ENCODE measurements at regions not wholly inside any gene's neighbourhood (a gene's known extent, or its start where the extent isn't known, plus 50 kb on each side); places are given as distances from the start of the nearest gene placed in this dataset.

- no peak overlapping the region for H3K4me3 ChIP-seq (ENCODE audit: low read depth, low read length)
- TF ChIP-seq, protein P1, sequence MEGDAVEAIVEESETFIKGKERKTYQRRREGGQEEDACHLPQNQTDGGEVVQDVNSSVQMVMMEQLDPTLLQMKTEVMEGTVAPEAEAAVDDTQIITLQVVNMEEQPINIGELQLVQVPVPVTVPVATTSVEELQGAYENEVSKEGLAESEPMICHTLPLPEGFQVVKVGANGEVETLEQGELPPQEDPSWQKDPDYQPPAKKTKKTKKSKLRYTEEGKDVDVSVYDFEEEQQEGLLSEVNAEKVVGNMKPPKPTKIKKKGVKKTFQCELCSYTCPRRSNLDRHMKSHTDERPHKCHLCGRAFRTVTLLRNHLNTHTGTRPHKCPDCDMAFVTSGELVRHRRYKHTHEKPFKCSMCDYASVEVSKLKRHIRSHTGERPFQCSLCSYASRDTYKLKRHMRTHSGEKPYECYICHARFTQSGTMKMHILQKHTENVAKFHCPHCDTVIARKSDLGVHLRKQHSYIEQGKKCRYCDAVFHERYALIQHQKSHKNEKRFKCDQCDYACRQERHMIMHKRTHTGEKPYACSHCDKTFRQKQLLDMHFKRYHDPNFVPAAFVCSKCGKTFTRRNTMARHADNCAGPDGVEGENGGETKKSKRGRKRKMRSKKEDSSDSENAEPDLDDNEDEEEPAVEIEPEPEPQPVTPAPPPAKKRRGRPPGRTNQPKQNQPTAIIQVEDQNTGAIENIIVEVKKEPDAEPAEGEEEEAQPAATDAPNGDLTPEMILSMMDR (IDR thresholded peaks at IDR 0.05; ENCODE audit: control insufficient read depth, extremely low read depth, insufficient read depth): no peak
- no peak for DNase-seq (ENCODE audit: low read depth)
These were observed 1415.7 kb upstream of the ADGRB3 start for GRCh38 chr6:67219346-67219745.

- DNase-seq (ENCODE audit: low read depth): no peak
- no peak overlapping the region for H3K4me3 ChIP-seq (ENCODE audit: low read depth, low read length)
- TF ChIP-seq, protein P1 (IDR thresholded peaks at IDR 0.05; ENCODE audit: control insufficient read depth, extremely low read depth, insufficient read depth): no peak
These were observed 1422.5 kb upstream of the ADGRB3 start for GRCh38 chr6:67212584-67212983.

DNA sequence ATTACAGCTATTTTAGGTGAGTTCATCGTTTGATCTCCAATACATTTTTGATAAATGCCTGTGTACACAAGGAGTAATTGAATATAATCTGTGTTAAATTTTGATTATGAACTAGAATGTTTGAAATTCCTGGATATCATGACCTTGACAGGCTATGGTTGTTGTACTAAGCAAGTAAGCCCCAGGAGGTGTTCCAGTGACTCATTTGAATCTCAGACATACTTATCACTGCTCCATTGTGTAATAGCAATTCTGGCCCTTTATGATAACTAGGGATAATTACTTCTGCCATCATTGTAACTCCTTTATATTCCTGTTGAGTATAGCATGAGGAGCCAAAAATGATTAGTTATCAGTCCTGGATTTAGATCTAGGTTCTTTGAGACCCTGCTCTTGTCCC is 1424.6 kb upstream of the ADGRB3 start:
- H3K4me3 ChIP-seq (ENCODE audit: low read depth, low read length): no peak overlapping the region
- DNase-seq (ENCODE audit: low read depth): no peak
- TF ChIP-seq, protein P1 (IDR thresholded peaks at IDR 0.05; ENCODE audit: control insufficient read depth, extremely low read depth, insufficient read depth): no peak

GRCh38 chr6:67201563-67201962 is 1433.5 kb upstream of the ADGRB3 start:
- TF ChIP-seq, protein P1 (IDR thresholded peaks at IDR 0.05; ENCODE audit: control insufficient read depth, extremely low read depth, insufficient read depth): no peak
- no peak overlapping the region for H3K4me3 ChIP-seq (ENCODE audit: low read depth, low read length)
- no peak for DNase-seq (ENCODE audit: low read depth)

GRCh38 chr6:67200626-67201403 is 1434.3 kb upstream of the ADGRB3 start:
- DNase-seq (ENCODE audit: low read depth): no peak
- H3K4me3 ChIP-seq (ENCODE audit: low read depth, low read length): no peak overlapping the region
- TF ChIP-seq, protein P1 (IDR thresholded peaks at IDR 0.05; ENCODE audit: control insufficient read depth, extremely low read depth, insufficient read depth): no peak

- TF ChIP-seq, protein P1 (IDR thresholded peaks at IDR 0.05; ENCODE audit: control insufficient read depth, extremely low read depth, insufficient read depth): no peak
- no peak for DNase-seq (ENCODE audit: low read depth)
- H3K4me3 ChIP-seq (ENCODE audit: low read depth, low read length): no peak overlapping the region
These were observed 1435.7 kb upstream of the ADGRB3 start for GRCh38 chr6:67199425-67199824.

DNA sequence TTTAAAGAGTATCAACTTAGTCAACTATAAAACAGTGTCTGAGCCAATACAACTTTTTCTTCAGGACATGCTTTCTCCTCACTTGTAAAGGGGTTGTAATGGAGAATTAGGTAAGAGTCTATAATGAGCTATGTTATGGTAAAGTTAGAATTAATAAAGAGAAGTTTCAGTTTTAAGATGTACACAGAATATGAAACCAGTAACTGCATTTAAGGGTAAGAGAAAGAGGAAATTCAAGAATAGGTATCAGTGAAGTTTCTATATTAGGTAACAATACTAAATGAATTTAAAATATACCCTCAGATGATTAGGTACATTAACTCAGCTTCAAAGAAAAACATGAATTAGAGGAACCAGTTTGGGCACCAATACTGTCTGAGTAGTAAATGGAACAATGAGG is 1444.3 kb upstream of the ADGRB3 start:
- no peak for DNase-seq (ENCODE audit: low read depth)
- TF ChIP-seq, protein P1 (IDR thresholded peaks at IDR 0.05; ENCODE audit: control insufficient read depth, extremely low read depth, insufficient read depth): no peak

More for the DNA sequence above, 1444.3 kb upstream of the ADGRB3 start:
- H3K4me3 ChIP-seq (ENCODE audit: low read depth, low read length): no peak overlapping the region

Data from LNCaP clone FGC (cell line).